Type B pancreatic cell (in vitro differentiated cells): ENCODE measurements at regions not wholly inside any gene's neighbourhood (a gene's known extent, or its start where the extent isn't known, plus 50 kb on each side); places are given as distances from the start of the nearest gene placed in this dataset.

Source experiments
- DNase-seq: peaks from one replicate; pipeline ENCODE4 v3.0.0; 2021; ENCODE audit warnings: mixed read lengths; ENCODE audit not compliant: unreplicated experiment; ENCODE audit errors: extremely low spot score
- H3K27ac Mint-ChIP-seq: 2 replicates; pipeline ENCODE4 v1.8.0; 2021; ENCODE audit warnings: mild to moderate bottlenecking, mixed read lengths
- H3K27me3 Mint-ChIP-seq: 2 replicates; pipeline ENCODE4 v1.8.0; 2021; ENCODE audit warnings: mixed read lengths
- H3K36me3 Mint-ChIP-seq: 2 replicates; pipeline ENCODE4 v1.8.0; 2021; ENCODE audit warnings: mixed read lengths
- H3K4me1 Mint-ChIP-seq: one replicate; pipeline ENCODE4 v1.8.0; 2021; ENCODE audit warnings: mixed read lengths; ENCODE audit not compliant: unreplicated experiment
- H3K4me3 Mint-ChIP-seq: 2 replicates; pipeline ENCODE4 v1.8.0; 2021; ENCODE audit warnings: mild to moderate bottlenecking, mixed read lengths
- H3K9me3 Mint-ChIP-seq: 2 replicates; pipeline ENCODE4 v1.8.0; 2021; ENCODE audit warnings: mixed read lengths
- TF ChIP-seq, protein P1 (sequence below): fragments of 200-600 bp; sonication (generic); conservative IDR thresholded peaks from 2 replicates; pipeline ENCODE4 v1.5.0; 2021; ENCODE audit warnings: antibody characterized with exemption, mild to moderate bottlenecking

GRCh38 chr13:40141859-40142555 is 486.5 kb downstream of the COG6 start:
- Mint-ChIP-seq H3K27me3 (peaks cover 21% of the 10 kb centered on the region), H3K27ac (no peak overlapping the region)

DNA sequence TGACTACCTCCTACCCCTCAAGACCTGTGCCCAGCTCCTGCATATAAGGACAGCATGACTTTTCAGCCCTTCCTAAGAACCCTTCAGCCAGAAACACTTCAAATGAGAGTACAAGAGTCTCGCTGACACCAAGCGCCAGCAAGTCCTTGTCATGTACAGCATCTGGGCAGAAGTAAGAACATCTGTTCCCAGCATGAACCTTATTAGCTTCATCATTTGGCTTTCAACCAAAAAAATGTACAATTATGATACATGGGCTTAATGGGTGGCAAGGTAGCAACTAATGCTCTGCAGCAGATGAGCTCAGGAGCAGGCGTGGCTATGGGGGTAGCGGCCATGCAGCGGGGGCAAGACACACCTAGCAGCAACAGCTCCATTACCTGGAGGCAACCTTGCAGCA is 487.6 kb downstream of the COG6 start:
- peaks cover 21% of the 10 kb centered on the region for H3K27me3 Mint-ChIP-seq
- DNase-seq = no peak
- peaks cover 15% of the 10 kb centered on the region for H3K4me1 Mint-ChIP-seq
- no peaks in the 10 kb centered on the region for H3K36me3 Mint-ChIP-seq
- TF ChIP-seq, protein P1, sequence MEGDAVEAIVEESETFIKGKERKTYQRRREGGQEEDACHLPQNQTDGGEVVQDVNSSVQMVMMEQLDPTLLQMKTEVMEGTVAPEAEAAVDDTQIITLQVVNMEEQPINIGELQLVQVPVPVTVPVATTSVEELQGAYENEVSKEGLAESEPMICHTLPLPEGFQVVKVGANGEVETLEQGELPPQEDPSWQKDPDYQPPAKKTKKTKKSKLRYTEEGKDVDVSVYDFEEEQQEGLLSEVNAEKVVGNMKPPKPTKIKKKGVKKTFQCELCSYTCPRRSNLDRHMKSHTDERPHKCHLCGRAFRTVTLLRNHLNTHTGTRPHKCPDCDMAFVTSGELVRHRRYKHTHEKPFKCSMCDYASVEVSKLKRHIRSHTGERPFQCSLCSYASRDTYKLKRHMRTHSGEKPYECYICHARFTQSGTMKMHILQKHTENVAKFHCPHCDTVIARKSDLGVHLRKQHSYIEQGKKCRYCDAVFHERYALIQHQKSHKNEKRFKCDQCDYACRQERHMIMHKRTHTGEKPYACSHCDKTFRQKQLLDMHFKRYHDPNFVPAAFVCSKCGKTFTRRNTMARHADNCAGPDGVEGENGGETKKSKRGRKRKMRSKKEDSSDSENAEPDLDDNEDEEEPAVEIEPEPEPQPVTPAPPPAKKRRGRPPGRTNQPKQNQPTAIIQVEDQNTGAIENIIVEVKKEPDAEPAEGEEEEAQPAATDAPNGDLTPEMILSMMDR = no peak
- H3K9me3 Mint-ChIP-seq = no peaks in the 10 kb centered on the region
- H3K4me3 Mint-ChIP-seq = no peak overlapping the region
- H3K27ac Mint-ChIP-seq = no peak overlapping the region

More at GRCh38 chr13:40141859-40142555, 486.5 kb downstream of the COG6 start:
- peaks cover 12% of the 10 kb centered on the region for H3K4me1 Mint-ChIP-seq
- no peaks in the 10 kb centered on the region for H3K36me3 Mint-ChIP-seq
- TF ChIP-seq, protein P1 = no peak
- H3K9me3 Mint-ChIP-seq = no peaks in the 10 kb centered on the region
- no peak for DNase-seq
- H3K4me3 Mint-ChIP-seq = no peak overlapping the region

- no peak for DNase-seq
- Mint-ChIP-seq H3K4me3 (no peak overlapping the region), H3K4me1 (peaks cover 15% of the 10 kb centered on the region), H3K27ac (no peak overlapping the region), H3K36me3 (no peaks in the 10 kb centered on the region), H3K27me3 (peaks cover 19% of the 10 kb centered on the region), H3K9me3 (no peaks in the 10 kb centered on the region)
- TF ChIP-seq, protein P1 = no peak
These were observed 488.1 kb downstream of the COG6 start for GRCh38 chr13:40143559-40143958.

DNA sequence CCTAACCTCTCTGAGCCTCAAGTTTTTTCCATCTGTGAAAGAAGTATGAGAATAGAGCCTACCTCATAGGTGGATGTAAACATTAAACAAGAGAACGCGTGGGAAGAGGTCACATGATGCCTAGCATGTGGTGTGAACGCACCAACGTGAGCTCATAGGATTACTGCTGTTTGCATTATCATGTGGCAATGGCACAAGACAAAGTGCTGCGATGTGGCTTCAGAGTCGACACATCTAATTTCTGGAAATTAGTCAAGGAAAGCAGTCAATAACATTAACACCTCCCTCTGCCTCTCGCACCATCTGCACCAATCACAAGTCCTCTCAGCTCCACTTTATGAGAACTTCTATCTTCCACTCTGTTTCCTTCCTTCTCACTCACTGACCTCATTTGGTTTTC is 489.7 kb downstream of the COG6 start:
- Mint-ChIP-seq H3K9me3 (no peaks in the 10 kb centered on the region), H3K27me3 (peaks cover 14% of the 10 kb centered on the region), H3K4me3 (no peak overlapping the region), H3K36me3 (no peaks in the 10 kb centered on the region), H3K27ac (no peak overlapping the region), H3K4me1 (peaks cover 23% of the 10 kb centered on the region)
- TF ChIP-seq, protein P1 = no peak
- no peak for DNase-seq

GRCh38 chr13:40146063-40146462 is 490.6 kb downstream of the COG6 start:
- no peak for DNase-seq
- Mint-ChIP-seq H3K27me3 (peaks cover 11% of the 10 kb centered on the region), H3K4me3 (no peak overlapping the region), H3K4me1 (peaks cover 23% of the 10 kb centered on the region), H3K9me3 (no peaks in the 10 kb centered on the region), H3K36me3 (no peaks in the 10 kb centered on the region), H3K27ac (no peak overlapping the region)
- TF ChIP-seq, protein P1 = no peak
